Activated gamma-delta T cell treated with anti-CD3 and anti-CD28 coated beads, Interleukin-2, amount 50 U/mL, for 16 hours (primary cell): ENCODE measurements at regions not wholly inside any gene's neighbourhood (a gene's known extent, or its start where the extent isn't known, plus 50 kb on each side); places are given as distances from the start of the nearest gene placed in this dataset.
"Not testable (repeated sequence)": the region's sequence is repeated elsewhere in the genome, so short reads cannot be mapped to it uniquely, and the experiment has no call there.

Experiments
- DNase-seq: peaks from one replicate; pipeline ENCODE4 v3.0.0-alpha.2; 2020; ENCODE audit warnings: low read depth

GRCh38 chr13:50645092-50645491, 198.4 kb downstream of the DLEU7 start:
- DNase-seq = no peak

- DNase-seq = no peak
These were observed 197.4 kb downstream of the DLEU7 start for GRCh38 chr13:50646070-50646469.

GRCh38 chr13:50649211-50649610, 194.3 kb downstream of the DLEU7 start:
- no peak for DNase-seq

- no peak for DNase-seq
These were observed 192.6 kb downstream of the DLEU7 start for GRCh38 chr13:50650592-50651504.

GRCh38 chr13:50651922-50652321, 191.6 kb downstream of the DLEU7 start:
- no peak for DNase-seq

- no peak for DNase-seq
These were observed 189.2 kb downstream of the DLEU7 start for GRCh38 chr13:50654331-50654730.

- not testable (repeated sequence) for DNase-seq
These were observed 181.6 kb downstream of the DLEU7 start for GRCh38 chr13:50661881-50662280.

GRCh38 chr13:50664951-50665350, 178.5 kb downstream of the DLEU7 start:
- no peak for DNase-seq

GRCh38 chr13:50668049-50668448, 175.4 kb downstream of the DLEU7 start:
- DNase-seq = no peak

- no peak for DNase-seq
These were observed 174.7 kb downstream of the DLEU7 start for GRCh38 chr13:50668691-50669271.

GRCh38 chr13:50670272-50670671, 173.2 kb downstream of the DLEU7 start:
- DNase-seq = no peak

- DNase-seq = no peak
These were observed 172.5 kb downstream of the DLEU7 start for GRCh38 chr13:50670847-50671496.

GRCh38 chr13:50671497-50671850, 172.0 kb downstream of the DLEU7 start:
- DNase-seq = no peak

- no peak for DNase-seq
These were observed 171.5 kb downstream of the DLEU7 start for GRCh38 chr13:50672025-50672424.

- DNase-seq = no peak
These were observed 167.8 kb downstream of the DLEU7 start for GRCh38 chr13:50675651-50676050.

- no peak for DNase-seq
These were observed 166.9 kb downstream of the DLEU7 start for GRCh38 chr13:50676602-50677001.

- DNase-seq = no peak
These were observed 166.2 kb downstream of the DLEU7 start for GRCh38 chr13:50677258-50677657.

- DNase-seq = no peak
These were observed 165.6 kb downstream of the DLEU7 start for GRCh38 chr13:50677687-50678463.

- DNase-seq = no peak
These were observed 164.9 kb downstream of the DLEU7 start for GRCh38 chr13:50678464-50679162.

- DNase-seq = no peak
These were observed 164.2 kb downstream of the DLEU7 start for GRCh38 chr13:50679321-50679720.

- no peak for DNase-seq
These were observed 161.5 kb downstream of the DLEU7 start for GRCh38 chr13:50682002-50682401.

- DNase-seq = no peak
These were observed 160.5 kb downstream of the DLEU7 start for GRCh38 chr13:50682966-50683365.
